Spleen (tissue), 7 donors: ENCODE measurements at regions not wholly inside any gene's neighbourhood (a gene's known extent, or its start where the extent isn't known, plus 50 kb on each side); places are given as distances from the start of the nearest gene placed in this dataset.

Source experiments
- CTCF ChIP-seq, 11 experiments: fragments of 200-600 bp in 7 of 11; fragments of 450-650 bp in 4 of 11; sonication (generic) in 4 of 11; IDR thresholded peaks in 8 of 11; conservative IDR thresholded peaks in 3 of 11; 1 replicate in 7 of 11; 2 replicates in 4 of 11; pipeline versions ENCODE4 v1.4.0 to v1.8.0; 2016 to 2021; ENCODE audit warnings: antibody characterized with exemption in 11 of 11, inconsistent platforms in 4 of 11, mild to moderate bottlenecking in 1 of 11
- POLR2AphosphoS5 ChIP-seq, 3 donors: sonication (generic); formaldehyde crosslinking; IDR thresholded peaks; one replicate each; pipeline ENCODE4 v1.5.1; 2017; ENCODE audit warnings: antibody characterized with exemption in 3 of 3
- donor health status: DM: no; HTN: no; CAD: no; lungs with moderate emphysema.
- donor health status: DM: no; HTN: no; CAD: no.
- donor health status: DM: no; HTN: no; CAD: no.

GRCh38 chr1:5490635-5491034 lies 501.6 kb downstream of the NPHP4 start:
- TF ChIP-seq POLR2AphosphoS5 (IDR thresholded peaks at IDR 0.05) (no peak), CTCF (IDR thresholded peaks at IDR 0.05 in 8 of 11, conservative IDR thresholded peaks at IDR 0.05 in 3 of 11) (no peak)
